ENCODE measurements at regions not wholly inside any gene's neighbourhood (a gene's known extent, or its start where the extent isn't known, plus 50 kb on each side); places are given as distances from the start of the nearest gene placed in this dataset.

- H3K27me3 Mint-ChIP-seq, result no peaks in the 10 kb centered on the region
- ChIA-PET CTCF (no interaction called here), POLR2A (no interaction called here)
- no peak for DNase-seq
- no peak for TF ChIP-seq CTCF (IDR thresholded peaks at IDR 0.05)
- H3K4me3 Mint-ChIP-seq, result no peak overlapping the region
- peaks cover 2% of the 10 kb centered on the region for H3K36me3 Mint-ChIP-seq (ENCODE audit: low read depth)
- peaks cover 1% of the 10 kb centered on the region for H3K9me3 Mint-ChIP-seq
- H3K4me1 Mint-ChIP-seq (ENCODE audit: low read depth), result peaks cover 7% of the 10 kb centered on the region
- no peak for ATAC-seq
- no peak overlapping the region for H3K27ac Mint-ChIP-seq
- intact Hi-C loops (cut with micrococcal nuclease), result no loop called here
Measured at GRCh38 chr3:15997274-15997943, 177.1 kb upstream of the GALNT15 start.

- CTCF ChIA-PET, result no interaction called here
- POLR2A ChIA-PET, result no interaction called here
- DNase-seq (no peak), ATAC-seq (no peak)
- H3K9me3 Mint-ChIP-seq, result peaks cover 1% of the 10 kb centered on the region
- peaks cover 2% of the 10 kb centered on the region for H3K36me3 Mint-ChIP-seq (ENCODE audit: low read depth)
- intact Hi-C loops (cut with micrococcal nuclease), result no loop called here
- no peak overlapping the region for H3K27ac Mint-ChIP-seq
- no peak for TF ChIP-seq CTCF (IDR thresholded peaks at IDR 0.05)
- H3K4me3 Mint-ChIP-seq, result no peak overlapping the region
- peaks cover 7% of the 10 kb centered on the region for H3K4me1 Mint-ChIP-seq (ENCODE audit: low read depth)
- H3K27me3 Mint-ChIP-seq, result no peaks in the 10 kb centered on the region
Measured at GRCh38 chr3:15998911-15999310, 175.6 kb upstream of the GALNT15 start.

GRCh38 chr3:16004812-16005211 is 169.7 kb upstream of the GALNT15 start:
- Mint-ChIP-seq H3K4me1 (ENCODE audit: low read depth) (no peaks in the 10 kb centered on the region), H3K27me3 (peaks cover 1% of the 10 kb centered on the region), H3K9me3 (peaks cover 6% of the 10 kb centered on the region), H3K27ac (no peak overlapping the region), H3K36me3 (ENCODE audit: low read depth) (no peaks in the 10 kb centered on the region), H3K4me3 (no peak overlapping the region)
- ChIA-PET POLR2A (no interaction called here), CTCF (no interaction called here)
- no peak for TF ChIP-seq CTCF (IDR thresholded peaks at IDR 0.05)
- DNase-seq (no peak), ATAC-seq (no peak)
- intact Hi-C loops (cut with micrococcal nuclease), result no loop called here

- ChIA-PET CTCF (no interaction called here), POLR2A (no interaction called here)
- no peak for TF ChIP-seq CTCF (IDR thresholded peaks at IDR 0.05)
- H3K9me3 Mint-ChIP-seq, result peaks cover 6% of the 10 kb centered on the region
- DNase-seq (no peak), ATAC-seq (no peak)
- no peak overlapping the region for H3K4me3 Mint-ChIP-seq
- peaks cover 2% of the 10 kb centered on the region for H3K27me3 Mint-ChIP-seq
- no peak overlapping the region for H3K27ac Mint-ChIP-seq
- intact Hi-C loops (cut with micrococcal nuclease), result no loop called here
- no peaks in the 10 kb centered on the region for H3K4me1 Mint-ChIP-seq (ENCODE audit: low read depth)
- no peaks in the 10 kb centered on the region for H3K36me3 Mint-ChIP-seq (ENCODE audit: low read depth)
Measured at GRCh38 chr3:16011376-16011775, 163.1 kb upstream of the GALNT15 start.

GRCh38 chr3:16012086-16012485 is 162.4 kb upstream of the GALNT15 start:
- Mint-ChIP-seq H3K27ac (no peak overlapping the region), H3K9me3 (peaks cover 4% of the 10 kb centered on the region), H3K36me3 (ENCODE audit: low read depth) (no peaks in the 10 kb centered on the region), H3K4me3 (no peak overlapping the region), H3K27me3 (peaks cover 2% of the 10 kb centered on the region), H3K4me1 (ENCODE audit: low read depth) (no peaks in the 10 kb centered on the region)
- CTCF ChIA-PET, result no interaction called here
- POLR2A ChIA-PET, result no interaction called here
- no peak for ATAC-seq
- no peak for TF ChIP-seq CTCF (IDR thresholded peaks at IDR 0.05)
- DNase-seq, result no peak
- intact Hi-C loops (cut with micrococcal nuclease), result no loop called here
